GM18858 (cell line): ENCODE measurements at regions not wholly inside any gene's neighbourhood (a gene's known extent, or its start where the extent isn't known, plus 50 kb on each side); places are given as distances from the start of the nearest gene placed in this dataset.

ENCODE experiments used
- ATAC-seq: cut with Tn5 transposase; IDR thresholded peaks from one replicate; pipeline ENCODE4 v1.9.1; 2021; ENCODE audit not compliant: unreplicated experiment

- no peak for ATAC-seq
Measured at GRCh38 chr7:91812388-91812787, 68.1 kb downstream of the MTERF1 start.

DNA sequence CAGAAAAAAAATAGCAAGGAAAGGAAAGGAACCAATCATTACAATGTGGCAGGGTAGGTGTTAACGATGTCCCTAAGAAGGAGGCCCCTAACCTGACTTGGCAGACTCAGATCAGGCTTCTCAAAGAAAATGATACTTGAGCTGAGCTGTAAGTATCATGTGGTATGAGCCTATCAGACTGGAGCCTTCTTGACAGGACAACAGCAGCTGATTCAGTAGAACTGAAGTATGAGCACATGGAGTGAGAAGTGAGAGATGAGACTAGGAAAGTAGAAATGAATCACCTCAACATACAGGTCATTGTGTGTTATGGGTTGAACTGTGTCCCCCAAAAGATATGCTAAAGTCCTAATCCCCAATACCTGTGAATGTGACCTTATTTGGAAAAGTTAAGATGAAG lies 66.3 kb downstream of the MTERF1 start:
- ATAC-seq: peak; percentile 68
